Glutamatergic neuron (in vitro differentiated cells): ENCODE measurements at regions not wholly inside any gene's neighbourhood (a gene's known extent, or its start where the extent isn't known, plus 50 kb on each side); places are given as distances from the start of the nearest gene placed in this dataset.

ENCODE experiments used
- DNase-seq: peaks from one replicate; pipeline ENCODE4 v3.0.0; 2022
- H3K27ac Mint-ChIP-seq: one replicate; pipeline ENCODE4 v1.8.0; 2020; ENCODE audit warnings: mild to moderate bottlenecking, mixed read lengths, inconsistent platforms; ENCODE audit not compliant: unreplicated experiment
- H3K27me3 Mint-ChIP-seq: one replicate; pipeline ENCODE4 v1.8.0; 2020; ENCODE audit warnings: mild to moderate bottlenecking, moderate library complexity, mixed read lengths, inconsistent platforms; ENCODE audit not compliant: unreplicated experiment
- H3K36me3 Mint-ChIP-seq: one replicate; pipeline ENCODE4 v1.8.0; 2020; ENCODE audit warnings: mild to moderate bottlenecking, mixed read lengths, inconsistent platforms; ENCODE audit not compliant: unreplicated experiment
- H3K4me1 Mint-ChIP-seq: one replicate; pipeline ENCODE4 v1.8.0; 2020; ENCODE audit warnings: mild to moderate bottlenecking, low read depth, mixed read lengths, inconsistent platforms; ENCODE audit not compliant: unreplicated experiment
- H3K4me3 Mint-ChIP-seq: one replicate; pipeline ENCODE4 v1.8.0; 2020; ENCODE audit warnings: mild to moderate bottlenecking, mixed read lengths, inconsistent platforms; ENCODE audit not compliant: unreplicated experiment
- H3K9me3 Mint-ChIP-seq: one replicate; pipeline ENCODE4 v1.8.0; 2020; ENCODE audit warnings: mild to moderate bottlenecking, moderate library complexity, mixed read lengths, inconsistent platforms; ENCODE audit not compliant: unreplicated experiment
- CTCF ChIP-seq: fragments of 200-600 bp; sonication (generic); IDR thresholded peaks from one replicate; pipeline ENCODE4 v1.5.0; 2021; ENCODE audit not compliant: partially characterized antibody, unreplicated experiment

GRCh38 chr4:160265014-160265413 is 1162.1 kb downstream of the RAPGEF2 start:
- Mint-ChIP-seq H3K9me3 (no peaks in the 10 kb centered on the region), H3K27ac (no peak overlapping the region), H3K27me3 (no peaks in the 10 kb centered on the region), H3K4me1 (no peaks in the 10 kb centered on the region), H3K36me3 (no peaks in the 10 kb centered on the region), H3K4me3 (no peak overlapping the region)
- TF ChIP-seq CTCF, result no peak
- DNase-seq, result no peak

- no peak for DNase-seq
- Mint-ChIP-seq H3K9me3 (no peaks in the 10 kb centered on the region), H3K27me3 (no peaks in the 10 kb centered on the region), H3K4me1 (no peaks in the 10 kb centered on the region), H3K36me3 (no peaks in the 10 kb centered on the region), H3K27ac (no peak overlapping the region), H3K4me3 (no peak overlapping the region)
- TF ChIP-seq CTCF, result no peak
Measured at GRCh38 chr4:160265836-160266235, 1163.0 kb downstream of the RAPGEF2 start.

GRCh38 chr4:160276785-160277325 is 1174.0 kb downstream of the RAPGEF2 start:
- TF ChIP-seq CTCF, result no peak
- no peak overlapping the region for H3K4me3 Mint-ChIP-seq
- DNase-seq, result no peak
- H3K27ac Mint-ChIP-seq, result no peak overlapping the region
- H3K27me3 Mint-ChIP-seq, result no peaks in the 10 kb centered on the region
- peaks cover 5% of the 10 kb centered on the region for H3K36me3 Mint-ChIP-seq
- no peaks in the 10 kb centered on the region for H3K4me1 Mint-ChIP-seq
- peaks cover 10% of the 10 kb centered on the region for H3K9me3 Mint-ChIP-seq

- Mint-ChIP-seq H3K27ac (no peak overlapping the region), H3K9me3 (peaks cover 7% of the 10 kb centered on the region), H3K36me3 (peaks cover 5% of the 10 kb centered on the region), H3K27me3 (no peaks in the 10 kb centered on the region), H3K4me1 (no peaks in the 10 kb centered on the region), H3K4me3 (no peak overlapping the region)
- DNase-seq, result no peak
- TF ChIP-seq CTCF, result no peak
Measured at GRCh38 chr4:160283081-160283480, 1180.2 kb downstream of the RAPGEF2 start.

- H3K9me3 Mint-ChIP-seq, result peaks cover 7% of the 10 kb centered on the region
- TF ChIP-seq CTCF, result no peak
- H3K27me3 Mint-ChIP-seq, result no peaks in the 10 kb centered on the region
- no peaks in the 10 kb centered on the region for H3K4me1 Mint-ChIP-seq
- H3K27ac Mint-ChIP-seq, result no peak overlapping the region
- peaks cover 3% of the 10 kb centered on the region for H3K36me3 Mint-ChIP-seq
- H3K4me3 Mint-ChIP-seq, result no peak overlapping the region
- no peak for DNase-seq
Measured at GRCh38 chr4:160284516-160284915, 1181.6 kb downstream of the RAPGEF2 start.
